ENCODE measurements at regions not wholly inside any gene's neighbourhood (a gene's known extent, or its start where the extent isn't known, plus 50 kb on each side); places are given as distances from the start of the nearest gene placed in this dataset.

DNA sequence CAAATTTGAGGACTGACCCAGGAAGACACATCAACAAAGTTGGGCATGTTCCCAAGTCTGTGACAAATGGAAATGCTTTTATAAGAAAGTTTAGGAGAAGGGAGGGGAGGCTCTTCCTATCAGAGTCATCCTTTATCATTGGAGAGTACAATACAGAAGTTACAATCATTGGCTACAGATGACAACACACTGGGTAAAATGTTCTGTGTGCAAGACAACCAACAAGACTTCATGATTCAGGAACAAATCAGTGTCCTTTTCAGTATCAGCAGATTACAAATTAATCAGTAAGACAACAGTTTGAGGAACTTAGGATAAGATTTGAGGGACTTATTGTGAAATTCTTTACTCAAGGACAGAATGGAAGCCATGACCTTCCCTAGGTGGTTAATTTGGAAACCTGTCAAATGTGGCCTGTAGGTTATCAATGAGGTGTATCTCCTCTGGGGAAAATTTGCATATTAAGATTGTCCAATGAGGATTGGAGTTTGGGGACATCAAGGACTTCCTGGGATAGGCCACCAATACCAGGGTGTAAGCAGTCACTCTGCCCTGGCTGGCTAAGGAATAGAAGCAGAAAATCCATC is 274.4 kb upstream of the RORA start:
- Histone ChIP-seq H3K9ac (ENCODE audit: low read depth, low read length) (no peak overlapping the region), H3K9me3 (ENCODE audit: control insufficient read depth, insufficient read depth, low read length) (no peaks in the 10 kb centered on the region), H3K4me1 (ENCODE audit: insufficient read depth, low read length) (peaks cover 13% of the 10 kb centered on the region; the same call in 1 of the 2 replicates), H3K36me3 (ENCODE audit: insufficient read depth, low read length) (no peaks in the 10 kb centered on the region)

DNA sequence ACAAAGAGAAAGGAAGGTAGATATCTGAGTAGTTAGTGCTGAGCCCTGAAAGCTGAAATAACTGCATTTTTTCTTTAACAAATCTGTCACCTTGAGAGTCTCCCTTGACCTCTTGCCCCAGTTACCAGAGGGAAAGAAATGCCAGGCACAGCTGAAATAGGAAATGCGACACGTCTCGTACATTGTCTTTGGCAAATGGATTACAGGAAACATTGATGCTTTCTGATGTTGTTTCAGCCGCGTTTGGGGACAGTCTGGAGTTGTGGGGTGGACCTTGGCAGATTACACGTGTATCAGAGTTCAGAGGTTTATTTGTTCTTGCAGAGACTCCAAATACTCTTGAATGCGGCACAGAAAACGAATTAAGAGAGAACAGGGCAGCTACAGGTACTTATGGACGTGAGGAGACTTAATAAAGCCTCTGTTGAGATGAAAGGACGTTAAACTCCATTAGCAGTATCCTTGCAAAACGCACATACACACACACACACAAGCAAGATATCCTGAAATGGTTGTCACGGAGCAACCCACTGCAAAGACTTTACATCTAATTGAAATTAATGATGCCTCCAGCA is 272.8 kb upstream of the RORA start:
- no peaks in the 10 kb centered on the region for H3K36me3 ChIP-seq (ENCODE audit: insufficient read depth, low read length)
- H3K9me3 ChIP-seq (ENCODE audit: control insufficient read depth, insufficient read depth, low read length): no peaks in the 10 kb centered on the region
- H3K4me1 ChIP-seq (ENCODE audit: insufficient read depth, low read length): peaks cover 13% of the 10 kb centered on the region; the same call in 1 of the 2 replicates
- H3K9ac ChIP-seq (ENCODE audit: low read depth, low read length): no peak overlapping the region

DNA sequence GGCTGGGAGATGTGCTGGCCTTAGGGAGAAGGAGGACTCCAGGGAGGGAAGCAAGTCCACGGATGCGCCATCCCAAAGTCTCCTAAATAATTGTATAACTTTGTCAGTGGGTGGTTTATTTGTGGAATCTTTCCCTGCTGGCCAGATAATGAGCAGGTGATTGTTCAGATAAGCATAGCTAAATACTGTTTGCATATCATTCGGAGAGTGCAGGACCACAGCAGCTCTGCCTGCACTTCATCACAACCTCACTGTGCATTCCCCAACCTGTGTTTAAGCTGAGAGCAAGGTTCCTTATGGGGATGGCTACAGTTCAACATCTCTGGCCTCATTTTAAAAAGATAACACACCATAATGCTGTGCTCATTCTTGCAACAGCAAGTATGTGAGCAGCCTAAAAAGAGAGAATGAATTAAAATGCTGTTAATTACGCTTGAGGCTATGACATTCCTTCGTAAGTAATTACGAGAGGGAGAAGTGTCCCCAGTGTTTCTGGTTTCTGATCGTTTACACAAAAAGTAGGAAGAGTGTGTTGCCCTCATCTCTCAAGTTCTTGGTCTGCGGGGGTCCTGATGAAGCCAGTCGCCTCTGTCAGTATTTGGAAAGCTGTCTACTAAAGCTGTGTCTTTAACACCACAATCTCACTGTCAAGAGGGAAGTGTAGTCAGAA is 272.0 kb upstream of the RORA start:
- no peaks in the 10 kb centered on the region for H3K36me3 ChIP-seq (ENCODE audit: insufficient read depth, low read length)
- no peaks in the 10 kb centered on the region for H3K9me3 ChIP-seq (ENCODE audit: control insufficient read depth, insufficient read depth, low read length)
- no peak overlapping the region for H3K9ac ChIP-seq (ENCODE audit: low read depth, low read length)
- H3K4me1 ChIP-seq (ENCODE audit: insufficient read depth, low read length): peaks cover 13% of the 10 kb centered on the region; the same call in 1 of the 2 replicates

DNA sequence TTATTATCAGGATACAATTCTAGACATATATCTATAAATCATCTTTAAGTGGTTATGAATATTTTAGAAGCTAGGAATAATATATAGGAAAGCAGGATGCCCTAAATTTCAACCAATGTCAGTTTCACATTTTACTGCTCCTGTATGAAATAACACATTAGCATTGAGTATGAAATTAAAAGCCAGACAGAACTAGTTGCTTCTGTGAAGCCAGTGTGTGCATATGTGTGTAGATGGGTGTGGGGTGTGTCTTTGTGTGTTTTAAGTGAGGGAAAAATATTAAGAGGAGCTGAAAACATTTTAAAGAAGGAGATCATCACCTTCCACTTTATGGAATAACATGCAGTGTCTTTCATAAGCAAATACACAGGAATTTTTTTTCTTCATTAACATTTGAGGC is 271.4 kb upstream of the RORA start:
- peaks cover 13% of the 10 kb centered on the region; the same call in 1 of the 2 replicates for H3K4me1 ChIP-seq (ENCODE audit: insufficient read depth, low read length)
- no peaks in the 10 kb centered on the region for H3K9me3 ChIP-seq (ENCODE audit: control insufficient read depth, insufficient read depth, low read length)
- no peaks in the 10 kb centered on the region for H3K36me3 ChIP-seq (ENCODE audit: insufficient read depth, low read length)
- no peak overlapping the region for H3K9ac ChIP-seq (ENCODE audit: low read depth, low read length)

DNA sequence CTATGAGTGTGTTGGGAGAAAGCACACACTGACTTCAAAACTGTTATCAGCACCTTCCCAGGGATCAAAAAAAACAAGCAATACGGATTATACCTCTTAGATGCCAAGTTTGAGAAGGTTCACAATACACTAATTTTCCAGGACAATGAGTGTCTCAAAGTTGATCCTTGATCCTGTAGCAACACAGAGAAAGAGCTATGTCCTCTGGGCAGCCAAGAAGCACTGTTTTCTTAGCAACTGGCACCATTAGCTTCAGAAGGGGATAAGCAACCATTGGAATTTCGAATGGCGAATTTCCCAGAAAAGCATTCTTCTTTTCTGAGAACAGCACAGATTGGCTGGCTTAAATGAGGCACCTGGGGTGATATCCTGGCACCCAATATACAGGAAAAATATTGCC is 270.3 kb upstream of the RORA start:
- Histone ChIP-seq H3K9ac (ENCODE audit: low read depth, low read length) (no peak overlapping the region), H3K4me1 (ENCODE audit: insufficient read depth, low read length) (peaks cover 13% of the 10 kb centered on the region; the same call in 1 of the 2 replicates), H3K36me3 (ENCODE audit: insufficient read depth, low read length) (no peaks in the 10 kb centered on the region), H3K9me3 (ENCODE audit: control insufficient read depth, insufficient read depth, low read length) (no peaks in the 10 kb centered on the region)

DNA sequence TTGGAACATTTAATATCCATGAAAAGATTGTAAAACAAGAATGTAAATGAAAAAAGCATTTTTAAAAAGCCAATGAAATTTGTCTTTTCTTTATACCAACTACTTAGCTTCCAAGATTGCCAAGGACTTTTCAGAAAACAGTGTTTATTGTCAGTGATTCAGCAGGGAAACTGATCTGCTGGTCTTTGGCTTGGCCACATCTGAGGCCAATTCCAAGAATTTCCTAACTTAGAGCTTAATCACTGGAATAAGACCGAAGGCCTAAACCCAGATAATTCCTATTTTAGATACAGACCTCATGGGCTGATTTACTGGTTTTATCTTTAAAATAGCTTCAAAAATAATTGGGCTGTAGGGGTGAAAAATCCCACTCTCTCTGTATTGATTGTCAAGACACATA is 260.5 kb upstream of the RORA start:
- Histone ChIP-seq H3K36me3 (ENCODE audit: insufficient read depth, low read length) (no peaks in the 10 kb centered on the region), H3K4me1 (ENCODE audit: insufficient read depth, low read length) (no peaks in the 10 kb centered on the region), H3K9me3 (ENCODE audit: control insufficient read depth, insufficient read depth, low read length) (no peaks in the 10 kb centered on the region)

DNA sequence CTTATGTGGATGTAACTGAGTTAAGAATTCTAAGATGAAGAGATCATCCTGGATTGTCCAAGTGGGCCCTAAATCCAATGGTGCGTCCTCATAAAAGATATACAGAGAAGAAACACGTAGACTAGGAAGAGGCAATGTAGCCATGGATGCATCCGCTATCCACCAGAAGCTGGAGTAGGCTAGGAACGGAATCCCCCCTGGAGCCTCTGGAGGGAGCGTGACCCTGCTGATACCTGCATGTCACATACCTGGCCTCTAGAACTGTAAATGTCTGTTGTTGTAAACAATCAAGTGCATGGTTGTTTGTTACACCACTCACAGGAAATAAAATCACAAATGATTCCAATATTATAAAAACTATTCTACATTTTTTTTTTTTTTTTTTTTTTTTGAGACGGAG is 254.5 kb upstream of the RORA start:
- Histone ChIP-seq H3K9ac (ENCODE audit: low read depth, low read length) (no peak overlapping the region), H3K36me3 (ENCODE audit: insufficient read depth, low read length) (no peaks in the 10 kb centered on the region), H3K4me1 (ENCODE audit: insufficient read depth, low read length) (no peaks in the 10 kb centered on the region), H3K9me3 (ENCODE audit: control insufficient read depth, insufficient read depth, low read length) (no peaks in the 10 kb centered on the region)

More for the DNA sequence above, 260.5 kb upstream of the RORA start:
- H3K9ac ChIP-seq (ENCODE audit: low read depth, low read length): no peak overlapping the region

DNA sequence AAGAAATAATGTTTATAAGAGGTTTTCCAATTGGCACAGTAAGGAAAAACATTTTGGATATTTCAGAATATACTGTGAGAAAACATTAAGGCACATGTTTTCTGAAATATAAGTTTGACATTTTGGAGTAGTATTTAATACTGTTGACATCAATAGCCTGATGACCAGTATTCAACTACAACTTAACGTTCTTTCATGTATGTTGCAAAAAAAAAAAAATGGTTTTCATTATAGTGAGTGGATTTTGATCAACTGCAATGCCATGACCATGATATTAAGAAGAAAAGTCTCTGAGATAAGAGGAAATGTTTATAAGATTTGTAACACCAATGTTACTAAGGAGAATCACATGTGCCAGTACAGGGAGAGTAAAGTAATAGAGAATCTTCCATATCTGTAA is 252.8 kb upstream of the RORA start:
- no peaks in the 10 kb centered on the region for H3K9me3 ChIP-seq (ENCODE audit: control insufficient read depth, insufficient read depth, low read length)
- no peak overlapping the region for H3K9ac ChIP-seq (ENCODE audit: low read depth, low read length)
- H3K36me3 ChIP-seq (ENCODE audit: insufficient read depth, low read length): no peaks in the 10 kb centered on the region
- no peaks in the 10 kb centered on the region for H3K4me1 ChIP-seq (ENCODE audit: insufficient read depth, low read length)

DNA sequence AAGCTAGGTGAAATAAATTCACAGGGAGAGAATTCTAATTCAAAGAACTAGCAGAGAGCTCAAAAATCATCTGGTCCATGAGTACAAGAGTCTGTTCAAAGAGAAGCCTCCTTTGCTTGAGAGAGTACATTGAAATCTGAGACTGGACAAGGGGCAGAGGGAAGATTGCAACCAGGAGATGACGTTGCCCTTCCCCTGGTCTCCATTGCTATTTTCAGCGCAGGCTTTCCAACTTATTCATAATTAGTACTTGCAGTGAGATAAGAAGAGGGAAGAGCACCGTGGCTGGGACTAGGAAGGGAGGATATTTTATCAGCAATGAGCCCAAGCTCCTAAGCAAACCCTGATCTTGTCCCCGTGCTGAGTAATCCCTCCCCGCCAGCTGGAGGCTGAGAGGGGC is 251.8 kb upstream of the RORA start:
- H3K36me3 ChIP-seq (ENCODE audit: insufficient read depth, low read length): no peaks in the 10 kb centered on the region
- no peak overlapping the region for H3K9ac ChIP-seq (ENCODE audit: low read depth, low read length)
- H3K9me3 ChIP-seq (ENCODE audit: control insufficient read depth, insufficient read depth, low read length): no peaks in the 10 kb centered on the region
- no peaks in the 10 kb centered on the region for H3K4me1 ChIP-seq (ENCODE audit: insufficient read depth, low read length)

DNA sequence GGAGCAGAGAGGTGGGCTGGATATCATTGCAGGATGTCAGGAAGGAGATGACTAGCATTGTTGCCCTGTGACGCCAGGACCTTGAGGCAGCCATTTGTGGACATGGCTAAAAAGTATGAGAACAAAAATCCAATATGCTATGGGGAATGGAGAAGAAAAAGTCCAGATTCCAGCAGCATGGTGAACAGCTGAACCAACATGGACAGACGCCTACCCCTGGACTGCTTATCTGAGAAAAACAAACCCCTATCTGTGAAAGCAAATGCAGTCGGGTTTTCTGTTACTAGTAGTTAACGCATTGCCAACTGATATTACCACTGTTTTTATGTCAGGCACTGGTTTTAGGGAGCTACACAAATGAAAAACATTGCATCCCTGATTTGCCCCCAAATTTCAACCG is 251.2 kb upstream of the RORA start:
- Histone ChIP-seq H3K9ac (ENCODE audit: low read depth, low read length) (no peak overlapping the region), H3K4me1 (ENCODE audit: insufficient read depth, low read length) (no peaks in the 10 kb centered on the region), H3K9me3 (ENCODE audit: control insufficient read depth, insufficient read depth, low read length) (no peaks in the 10 kb centered on the region), H3K36me3 (ENCODE audit: insufficient read depth, low read length) (no peaks in the 10 kb centered on the region)

DNA sequence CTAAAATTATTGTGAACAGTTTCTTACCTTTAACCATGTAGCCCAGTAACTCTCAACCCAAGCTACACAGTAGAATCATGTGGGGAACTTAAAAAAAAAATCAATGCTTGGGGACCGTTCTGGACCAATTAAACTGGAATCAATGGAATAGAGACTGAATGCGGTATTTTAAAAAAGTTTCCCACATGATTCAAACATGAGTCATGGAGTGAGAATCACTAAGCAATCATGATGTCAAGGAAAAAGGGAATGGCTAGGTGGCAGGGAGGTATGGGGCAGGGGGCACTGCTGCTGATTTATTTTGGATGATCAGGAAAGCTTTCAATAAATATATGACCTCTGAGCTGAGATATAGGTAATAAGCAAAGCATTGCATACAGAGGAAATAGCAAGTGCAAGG is 250.5 kb upstream of the RORA start:
- Histone ChIP-seq H3K9ac (ENCODE audit: low read depth, low read length) (no peak overlapping the region), H3K36me3 (ENCODE audit: insufficient read depth, low read length) (no peaks in the 10 kb centered on the region), H3K9me3 (ENCODE audit: control insufficient read depth, insufficient read depth, low read length) (no peaks in the 10 kb centered on the region), H3K4me1 (ENCODE audit: insufficient read depth, low read length) (no peaks in the 10 kb centered on the region)

DNA sequence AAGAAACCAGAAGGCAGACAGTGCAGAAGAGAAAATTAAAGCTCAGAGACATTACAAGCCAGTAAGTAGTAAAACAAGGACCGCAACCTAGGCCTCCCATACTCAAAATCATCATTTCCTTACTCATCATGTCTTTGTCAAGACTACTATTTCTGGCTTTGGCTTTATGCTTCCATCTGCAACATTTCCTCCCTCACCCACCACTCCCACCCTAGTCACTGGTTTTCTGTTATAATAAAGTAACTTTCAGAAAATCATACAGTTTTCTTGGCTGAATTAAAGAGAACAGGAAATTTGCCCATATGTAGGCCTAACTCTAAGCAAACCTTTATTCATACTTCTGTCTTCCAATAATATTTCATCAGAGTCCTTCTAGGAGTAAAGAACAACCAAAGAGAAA is 247.6 kb upstream of the RORA start:
- no peaks in the 10 kb centered on the region for H3K9me3 ChIP-seq (ENCODE audit: control insufficient read depth, insufficient read depth, low read length)
- no peaks in the 10 kb centered on the region for H3K4me1 ChIP-seq (ENCODE audit: insufficient read depth, low read length)
- no peak overlapping the region for H3K9ac ChIP-seq (ENCODE audit: low read depth, low read length)
- no peaks in the 10 kb centered on the region for H3K36me3 ChIP-seq (ENCODE audit: insufficient read depth, low read length)

DNA sequence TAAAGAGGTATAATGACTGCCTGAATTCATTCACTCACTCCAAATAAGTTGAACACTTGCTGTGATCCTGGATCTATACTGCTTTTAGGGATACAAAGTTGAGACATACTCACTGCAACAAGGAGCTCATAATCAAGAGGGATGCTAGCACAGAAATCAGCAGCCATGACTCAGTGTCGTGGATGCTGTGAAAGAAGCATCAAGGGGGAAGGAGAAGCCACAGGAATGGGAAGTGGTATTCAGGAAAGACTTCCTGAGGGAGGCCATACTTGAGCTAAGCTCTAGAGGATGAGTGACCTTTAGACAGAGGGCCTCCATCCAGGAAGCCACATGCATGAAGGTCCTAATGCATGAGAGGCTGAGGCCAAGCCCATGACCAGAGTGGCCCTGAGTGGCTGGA is 245.7 kb upstream of the RORA start:
- no peaks in the 10 kb centered on the region for H3K9me3 ChIP-seq (ENCODE audit: control insufficient read depth, insufficient read depth, low read length)
- H3K36me3 ChIP-seq (ENCODE audit: insufficient read depth, low read length): no peaks in the 10 kb centered on the region
- no peaks in the 10 kb centered on the region for H3K4me1 ChIP-seq (ENCODE audit: insufficient read depth, low read length)
- H3K9ac ChIP-seq (ENCODE audit: low read depth, low read length): no peak overlapping the region

DNA sequence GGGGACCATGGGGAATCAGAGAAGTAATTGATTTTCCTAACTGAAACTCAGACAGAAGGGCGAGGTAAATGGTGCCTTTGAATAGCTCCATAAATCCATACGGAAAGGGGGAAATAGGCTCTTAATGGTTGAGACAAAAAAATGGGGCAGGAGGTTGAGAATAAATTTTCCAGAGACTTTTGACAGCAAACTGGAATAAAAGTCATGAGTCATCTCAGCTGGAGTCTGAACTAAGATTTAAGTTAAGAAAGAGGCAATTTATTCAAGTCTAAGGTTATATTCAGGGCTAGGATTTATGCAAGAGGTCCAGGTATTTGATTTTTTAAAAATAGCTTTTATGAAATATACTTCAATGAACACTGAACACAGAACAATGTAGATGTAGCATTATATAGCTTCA is 238.7 kb upstream of the RORA start:
- Histone ChIP-seq H3K9me3 (ENCODE audit: control insufficient read depth, insufficient read depth, low read length) (peaks cover 6% of the 10 kb centered on the region; the same call in 1 of the 2 replicates), H3K36me3 (ENCODE audit: insufficient read depth, low read length) (peaks cover 2% of the 10 kb centered on the region), H3K4me1 (ENCODE audit: insufficient read depth, low read length) (no peaks in the 10 kb centered on the region), H3K9ac (ENCODE audit: low read depth, low read length) (no peak overlapping the region)

Data from ES-I3 (cell line).